ENCODE measurements at regions not wholly inside any gene's neighbourhood (a gene's known extent, or its start where the extent isn't known, plus 50 kb on each side); places are given as distances from the start of the nearest gene placed in this dataset.
"Not testable (repeated sequence)": the region's sequence is repeated elsewhere in the genome, so short reads cannot be mapped to it uniquely, and the experiment has no call there.

GRCh38 chr6:16901306-16901705, 140.0 kb upstream of the ATXN1 start:
- H3K9me3 Mint-ChIP-seq = no peaks in the 10 kb centered on the region
- DNase-seq = no peak
- H3K36me3 Mint-ChIP-seq (ENCODE audit: low read depth) = no peaks in the 10 kb centered on the region
- peaks cover 6% of the 10 kb centered on the region for H3K27me3 Mint-ChIP-seq
- H3K4me1 Mint-ChIP-seq = no peaks in the 10 kb centered on the region
- ChIA-PET POLR2A (no interaction called here), CTCF (no interaction called here)
- H3K27ac Mint-ChIP-seq = no peak overlapping the region
- H3K4me3 Mint-ChIP-seq = no peak overlapping the region

- Mint-ChIP-seq H3K9me3 (no peaks in the 10 kb centered on the region), H3K4me1 (no peaks in the 10 kb centered on the region), H3K27me3 (peaks cover 6% of the 10 kb centered on the region), H3K27ac (no peak overlapping the region), H3K4me3 (no peak overlapping the region), H3K36me3 (ENCODE audit: low read depth) (no peaks in the 10 kb centered on the region)
- CTCF ChIA-PET = no interaction called here
- no peak for DNase-seq
- POLR2A ChIA-PET = no interaction called here
Observed at GRCh38 chr6:16898640-16899396, 137.6 kb upstream of the ATXN1 start.

- Mint-ChIP-seq H3K36me3 (ENCODE audit: low read depth) (no peaks in the 10 kb centered on the region), H3K9me3 (no peaks in the 10 kb centered on the region), H3K4me3 (no peak overlapping the region), H3K4me1 (no peaks in the 10 kb centered on the region), H3K27me3 (peaks cover 3% of the 10 kb centered on the region), H3K27ac (no peak overlapping the region)
- ChIA-PET POLR2A (no interaction called here), CTCF (no interaction called here)
- DNase-seq = no peak
Observed at GRCh38 chr6:16897669-16898068, 136.4 kb upstream of the ATXN1 start.

- H3K27ac Mint-ChIP-seq = no peak overlapping the region
- ChIA-PET CTCF (interaction anchor here (0.6 kb wide), 1 partner anchor 377 kb away, joined by 3 read pairs; no protein-coding TSS in a partner anchor), POLR2A (no interaction called here)
- DNase-seq = no peak
- peaks cover 3% of the 10 kb centered on the region for H3K27me3 Mint-ChIP-seq
- H3K9me3 Mint-ChIP-seq = no peaks in the 10 kb centered on the region
- no peaks in the 10 kb centered on the region for H3K4me1 Mint-ChIP-seq
- no peaks in the 10 kb centered on the region for H3K36me3 Mint-ChIP-seq (ENCODE audit: low read depth)
- no peak overlapping the region for H3K4me3 Mint-ChIP-seq
Observed at GRCh38 chr6:16894301-16894700, 133.0 kb upstream of the ATXN1 start.

GRCh38 chr6:16891110-16891509, 129.8 kb upstream of the ATXN1 start:
- H3K27ac Mint-ChIP-seq; H3K9me3 Mint-ChIP-seq; POLR2A ChIA-PET; DNase-seq; H3K36me3 Mint-ChIP-seq (ENCODE audit: low read depth); CTCF ChIA-PET; H3K4me1 Mint-ChIP-seq; H3K27me3 Mint-ChIP-seq; H3K4me3 Mint-ChIP-seq: not testable (repeated sequence)

GRCh38 chr6:16885411-16886160, 124.3 kb upstream of the ATXN1 start:
- Mint-ChIP-seq H3K9me3 (no peaks in the 10 kb centered on the region), H3K27me3 (peaks cover 21% of the 10 kb centered on the region), H3K36me3 (ENCODE audit: low read depth) (no peaks in the 10 kb centered on the region), H3K27ac (no peak overlapping the region), H3K4me1 (no peaks in the 10 kb centered on the region), H3K4me3 (no peak overlapping the region)
- ChIA-PET CTCF (no interaction called here), POLR2A (no interaction called here)
- DNase-seq = no peak

GRCh38 chr6:16884526-16884925, 123.3 kb upstream of the ATXN1 start:
- POLR2A ChIA-PET = no interaction called here
- H3K9me3 Mint-ChIP-seq = no peaks in the 10 kb centered on the region
- no peak overlapping the region for H3K27ac Mint-ChIP-seq
- no peaks in the 10 kb centered on the region for H3K36me3 Mint-ChIP-seq (ENCODE audit: low read depth)
- peaks cover 26% of the 10 kb centered on the region for H3K27me3 Mint-ChIP-seq
- no peak overlapping the region for H3K4me3 Mint-ChIP-seq
- H3K4me1 Mint-ChIP-seq = no peaks in the 10 kb centered on the region
- DNase-seq = no peak
- CTCF ChIA-PET = no interaction called here

- H3K36me3 Mint-ChIP-seq (ENCODE audit: low read depth) = no peaks in the 10 kb centered on the region
- H3K4me1 Mint-ChIP-seq = no peaks in the 10 kb centered on the region
- H3K4me3 Mint-ChIP-seq = no peak overlapping the region
- H3K27ac Mint-ChIP-seq = no peak overlapping the region
- H3K9me3 Mint-ChIP-seq = peaks cover under 1% of the 10 kb centered on the region
- CTCF ChIA-PET = no interaction called here
- POLR2A ChIA-PET = no interaction called here
- peaks cover 26% of the 10 kb centered on the region for H3K27me3 Mint-ChIP-seq
- no peak for DNase-seq
Observed at GRCh38 chr6:16883414-16883813, 122.2 kb upstream of the ATXN1 start.

- Mint-ChIP-seq H3K4me1 (no peaks in the 10 kb centered on the region), H3K27ac (no peak overlapping the region), H3K4me3 (no peak overlapping the region), H3K9me3 (peaks cover 5% of the 10 kb centered on the region), H3K36me3 (ENCODE audit: low read depth) (no peaks in the 10 kb centered on the region), H3K27me3 (peaks cover 36% of the 10 kb centered on the region)
- ChIA-PET POLR2A (no interaction called here), CTCF (interaction anchor here (0.6 kb wide), 1 partner anchor 311 kb away, joined by 3 read pairs; no protein-coding TSS in a partner anchor)
- no peak for DNase-seq
Observed at GRCh38 chr6:16882230-16882629, 121.0 kb upstream of the ATXN1 start.

GRCh38 chr6:16876852-16877251, 115.6 kb upstream of the ATXN1 start:
- H3K36me3 Mint-ChIP-seq (ENCODE audit: low read depth); POLR2A ChIA-PET; H3K4me3 Mint-ChIP-seq; DNase-seq; H3K27ac Mint-ChIP-seq; CTCF ChIA-PET; H3K4me1 Mint-ChIP-seq: not testable (repeated sequence)
- peaks cover 12% of the 10 kb centered on the region for H3K9me3 Mint-ChIP-seq
- H3K27me3 Mint-ChIP-seq = peaks cover 41% of the 10 kb centered on the region

- DNase-seq = no peak
- POLR2A ChIA-PET = no interaction called here
Observed at GRCh38 chr6:16876201-16876600, 114.9 kb upstream of the ATXN1 start.

GRCh38 chr6:16873698-16874097, 112.4 kb upstream of the ATXN1 start:
- H3K9me3 Mint-ChIP-seq = peaks cover 12% of the 10 kb centered on the region
- CTCF ChIA-PET = interaction anchor here (0.6 to 0.7 kb wide), 2 partner anchors 448 to 1475 kb away, joined by 3 to 4 read pairs; no protein-coding TSS in a partner anchor
- POLR2A ChIA-PET = no interaction called here

More at GRCh38 chr6:16876201-16876600, 114.9 kb upstream of the ATXN1 start:
- Mint-ChIP-seq H3K9me3 (peaks cover 12% of the 10 kb centered on the region), H3K27ac (no peak overlapping the region), H3K4me1 (no peaks in the 10 kb centered on the region), H3K27me3 (peaks cover 38% of the 10 kb centered on the region), H3K36me3 (ENCODE audit: low read depth) (no peaks in the 10 kb centered on the region), H3K4me3 (no peak overlapping the region)
- CTCF ChIA-PET = no interaction called here

GRCh38 chr6:16872543-16873235, 111.4 kb upstream of the ATXN1 start:
- peaks cover 7% of the 10 kb centered on the region for H3K9me3 Mint-ChIP-seq
- no peak overlapping the region for H3K27ac Mint-ChIP-seq
- DNase-seq = no peak
- no peaks in the 10 kb centered on the region for H3K36me3 Mint-ChIP-seq (ENCODE audit: low read depth)
- H3K27me3 Mint-ChIP-seq = peaks cover 36% of the 10 kb centered on the region
- H3K4me3 Mint-ChIP-seq = no peak overlapping the region
- no peaks in the 10 kb centered on the region for H3K4me1 Mint-ChIP-seq
- POLR2A ChIA-PET = interaction anchor here (0.7 kb wide), 1 partner anchor 17 kb away, joined by 3 read pairs; no protein-coding TSS in a partner anchor
- CTCF ChIA-PET = no interaction called here

More at GRCh38 chr6:16873698-16874097, 112.4 kb upstream of the ATXN1 start:
- no peak overlapping the region for H3K27ac Mint-ChIP-seq
- H3K4me3 Mint-ChIP-seq = no peak overlapping the region
- no peaks in the 10 kb centered on the region for H3K36me3 Mint-ChIP-seq (ENCODE audit: low read depth)
- peaks cover 39% of the 10 kb centered on the region for H3K27me3 Mint-ChIP-seq
- no peak for DNase-seq
- H3K4me1 Mint-ChIP-seq = no peaks in the 10 kb centered on the region
